ENCODE measurements at regions not wholly inside any gene's neighbourhood (a gene's known extent, or its start where the extent isn't known, plus 50 kb on each side); places are given as distances from the start of the nearest gene placed in this dataset.
"Not testable (repeated sequence)": the region's sequence is repeated elsewhere in the genome, so short reads cannot be mapped to it uniquely, and the experiment has no call there.

DNA sequence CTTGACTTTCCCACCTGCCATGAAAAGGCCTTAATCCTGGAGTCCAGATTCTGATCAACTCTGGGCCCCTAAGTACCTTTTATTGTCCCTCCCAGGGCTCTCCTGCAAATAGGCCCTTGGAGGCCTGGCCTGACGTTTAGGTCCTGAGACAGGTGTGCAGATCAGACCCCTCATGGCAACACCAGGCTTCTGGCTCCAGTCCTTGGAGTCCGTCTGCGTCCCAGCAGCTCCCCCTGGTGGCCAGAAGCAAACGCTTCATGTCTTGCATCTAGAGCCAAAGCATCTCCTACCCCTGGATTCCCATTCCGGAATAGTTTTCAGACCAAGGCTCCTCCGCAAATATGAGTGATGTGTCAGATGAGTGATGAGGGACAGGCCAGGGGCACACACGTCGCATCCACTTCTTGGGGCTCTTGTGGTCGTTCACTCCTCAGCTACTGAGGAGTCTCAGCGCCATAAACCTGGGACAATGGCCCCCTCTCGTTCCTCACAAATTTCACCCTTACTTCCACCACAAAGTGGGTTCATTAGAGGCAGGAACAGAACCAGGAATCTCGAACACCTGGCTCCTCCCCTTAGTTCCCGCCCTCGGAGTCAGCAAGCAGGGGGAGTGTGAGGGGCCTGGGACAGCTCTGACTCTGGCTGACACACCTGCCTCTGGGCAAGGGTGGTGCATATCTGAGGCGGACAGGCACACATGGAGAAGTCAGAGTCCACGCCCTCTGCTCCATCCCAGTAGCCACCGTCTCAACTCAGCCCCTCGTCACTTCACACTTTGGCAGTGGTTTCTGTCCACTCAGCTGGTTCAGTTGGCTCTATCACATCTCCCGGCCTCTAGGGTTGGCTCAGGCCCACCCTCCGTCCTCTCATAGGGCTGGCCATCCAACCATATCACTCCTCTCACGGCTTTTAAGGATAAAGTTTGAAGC lies 77.9 kb upstream of the PWP1 start:
- DNase-seq = peak; percentile 60

DNA sequence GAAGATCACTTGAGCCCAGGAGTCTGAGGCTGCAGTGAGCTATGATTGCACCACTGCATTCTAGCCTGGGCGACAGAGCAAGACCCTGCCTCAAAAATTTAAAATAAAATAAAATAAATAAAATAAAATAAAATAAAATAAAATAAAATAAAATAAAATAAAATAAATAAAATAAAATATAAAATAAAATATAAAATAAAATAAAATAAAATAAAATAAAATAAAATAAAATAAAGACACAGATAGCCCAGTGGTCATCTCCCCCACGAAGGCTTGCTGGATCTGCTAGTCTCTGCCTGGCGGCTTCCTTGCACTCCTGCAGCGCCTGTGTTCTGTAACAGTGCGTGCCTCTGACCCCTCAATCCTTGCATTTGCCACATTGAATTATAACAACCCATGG lies 76.8 kb upstream of the PWP1 start:
- not testable (repeated sequence) for DNase-seq

- no peak for DNase-seq
Observed at GRCh38 chr12:107610021-107610859, 75.4 kb upstream of the PWP1 start.

DNA sequence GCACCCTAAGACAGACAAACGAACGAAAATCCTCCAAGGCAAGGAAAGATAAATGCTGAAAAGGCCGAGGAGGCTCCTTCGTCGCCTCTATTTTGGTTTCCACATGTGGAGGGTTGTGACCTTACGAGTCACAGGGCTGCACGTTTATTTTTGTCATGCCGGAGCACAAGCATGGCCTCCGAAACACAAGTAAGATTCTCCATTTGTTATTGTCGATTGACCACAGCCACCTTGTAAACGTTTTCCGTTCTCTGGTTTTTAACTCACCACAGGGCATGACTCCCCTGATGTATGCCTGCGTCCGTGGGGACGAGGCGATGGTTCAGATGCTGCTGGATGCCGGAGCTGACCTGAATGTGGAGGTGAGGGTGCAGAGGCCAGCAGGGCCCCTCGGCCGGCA lies 73.1 kb upstream of the PWP1 start:
- no peak for DNase-seq

DNA sequence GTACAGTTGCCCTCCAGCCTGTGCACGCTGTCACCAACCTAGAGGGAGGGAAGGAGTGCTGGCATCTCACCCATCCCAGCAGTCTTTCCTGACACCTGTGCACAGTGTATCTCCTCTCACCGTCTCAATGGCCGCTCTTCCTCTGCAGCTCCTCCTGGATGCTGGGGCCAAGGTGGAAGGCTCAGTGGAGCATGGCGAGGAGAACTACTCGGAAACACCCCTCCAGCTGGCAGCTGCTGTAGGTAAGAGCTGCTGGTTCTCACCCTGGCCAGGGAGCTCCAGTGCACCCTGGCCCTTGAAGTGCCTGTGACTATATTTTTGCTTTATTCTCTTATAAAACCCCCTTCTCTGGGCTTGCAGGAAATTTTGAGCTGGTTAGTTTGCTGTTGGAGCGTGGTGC lies 68.7 kb upstream of the PWP1 start:
- no peak for DNase-seq

DNA sequence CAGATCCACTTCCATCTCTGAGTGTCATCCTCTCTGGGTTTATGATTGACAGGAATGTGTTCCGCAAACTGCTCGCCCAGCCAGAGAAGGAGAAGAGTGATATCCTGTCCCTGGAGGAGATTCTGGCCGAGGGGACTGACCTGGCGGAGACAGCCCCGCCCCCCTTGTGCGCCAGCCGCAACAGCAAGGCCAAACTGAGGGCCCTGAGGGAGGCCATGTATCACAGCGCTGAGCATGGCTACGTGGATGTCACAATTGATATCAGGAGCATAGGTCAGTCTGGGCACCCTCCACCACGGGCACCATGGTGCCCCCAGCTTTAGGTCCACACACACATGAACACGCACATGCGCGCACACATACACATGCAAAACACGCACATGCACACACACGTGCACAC lies 67.5 kb upstream of the PWP1 start:
- DNase-seq = no peak

- no peak for DNase-seq
Observed at GRCh38 chr12:107619831-107620230, 65.8 kb upstream of the PWP1 start.

- DNase-seq = no peak
Observed at GRCh38 chr12:107622001-107622400, 63.6 kb upstream of the PWP1 start.

DNA sequence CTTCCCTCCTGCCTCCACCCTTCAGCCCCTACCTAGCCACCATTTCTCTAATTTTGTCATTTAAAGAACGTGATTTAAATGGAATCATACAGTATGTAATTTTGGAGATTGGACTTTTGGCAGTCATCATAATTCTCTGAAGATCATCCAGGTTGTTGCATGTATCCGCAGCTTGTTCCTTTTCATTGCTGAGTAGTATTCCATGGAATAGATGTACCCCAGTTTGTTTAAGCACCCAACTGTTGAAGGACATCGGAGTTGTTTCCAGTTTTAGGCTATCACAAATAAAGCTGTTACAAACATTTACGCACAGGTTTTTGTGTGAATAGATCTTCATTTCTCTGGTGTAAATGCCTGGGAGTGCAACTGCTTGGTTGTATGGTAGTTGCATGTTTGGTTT lies 61.1 kb upstream of the PWP1 start:
- no peak for DNase-seq

GRCh38 chr12:107631715-107632114 lies 53.9 kb upstream of the PWP1 start:
- DNase-seq = no peak

DNA sequence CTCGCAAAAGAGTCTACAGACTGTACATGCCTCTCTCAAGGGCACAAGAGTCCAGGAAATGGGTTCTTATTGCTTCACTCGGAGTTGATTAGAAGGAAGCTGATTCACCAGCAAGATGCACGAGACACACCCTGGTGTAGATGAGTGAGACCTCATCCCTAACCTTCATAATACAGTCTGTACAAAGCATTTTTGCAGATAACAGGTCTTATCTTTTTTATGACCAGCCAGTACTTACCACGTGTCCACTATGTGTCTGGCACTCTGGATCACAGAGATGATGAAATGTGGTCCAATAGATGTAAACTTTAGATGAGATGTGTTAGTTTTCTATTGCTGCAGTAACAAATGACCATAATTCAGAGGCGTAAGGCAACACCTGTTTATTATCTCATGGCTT lies 53.4 kb upstream of the PWP1 start:
- DNase-seq = no peak

GRCh38 chr12:107634530-107634929 lies 51.1 kb upstream of the PWP1 start:
- no peak for DNase-seq

DNA sequence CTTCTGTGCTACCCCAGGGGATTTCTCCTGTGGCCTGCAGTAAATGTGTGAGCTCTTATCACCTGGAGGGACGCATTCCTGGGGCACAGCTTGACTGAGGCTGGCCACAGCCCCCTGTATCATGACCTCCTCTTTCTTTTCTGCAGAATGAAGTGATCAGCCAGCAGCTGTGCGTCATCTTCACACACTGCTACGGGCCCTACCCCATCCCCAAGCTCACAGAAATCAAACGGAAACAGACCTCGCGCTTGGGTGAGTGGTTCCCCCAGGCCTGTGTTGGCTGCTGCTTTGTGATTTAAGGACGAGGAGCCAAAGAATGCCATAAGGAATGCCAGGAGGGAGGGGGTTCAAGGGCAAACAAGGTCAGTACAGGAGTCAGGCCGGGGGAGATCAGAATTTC lies 50.5 kb upstream of the PWP1 start:
- no peak for DNase-seq
